Small intestine (tissue), 7 donors: ENCODE measurements at regions not wholly inside any gene's neighbourhood (a gene's known extent, or its start where the extent isn't known, plus 50 kb on each side); places are given as distances from the start of the nearest gene placed in this dataset.

Experiments used
- DNase-seq, 2 donors: peaks; one replicate each; pipeline versions ENCODE4 v3.0.0 to v3.0.0-alpha.2; 2013
- FAIRE-seq: peaks from 2 replicates; lab custom pipeline; 2012; peaks lifted over from hg19 to GRCh38; lab: Jason Lieb, UNC
- H3K27ac ChIP-seq, 3 donors: one replicate each; pipeline ENCODE4 v1.5.1; 2013; ENCODE audit warnings: low read length in 2 of 3, mild to moderate bottlenecking in 2 of 3, control low read depth in 1 of 3, inconsistent platforms in 1 of 3, low read depth in 1 of 3, moderate library complexity in 1 of 3
- H3K27me3 ChIP-seq, 3 donors: one replicate each; pipeline ENCODE4 v1.6.1; 2013; ENCODE audit warnings: low read length in 3 of 3, inconsistent platforms in 1 of 3; ENCODE audit not compliant: control insufficient read depth in 3 of 3, insufficient read depth in 3 of 3
- H3K36me3 ChIP-seq, 3 donors: one replicate each; pipeline ENCODE4 v1.6.1; 2013; ENCODE audit warnings: low read length in 3 of 3, inconsistent platforms in 1 of 3, low read depth in 1 of 3, mild to moderate bottlenecking in 1 of 3, moderate library complexity in 1 of 3; ENCODE audit not compliant: control insufficient read depth in 3 of 3, insufficient read depth in 2 of 3
- H3K4me1 ChIP-seq, 3 donors: one replicate each; pipeline ENCODE4 v1.6.1; 2013; ENCODE audit warnings: low read length in 2 of 3, inconsistent platforms in 1 of 3, low read depth in 1 of 3, mild to moderate bottlenecking in 1 of 3, moderate library complexity in 1 of 3; ENCODE audit not compliant: control insufficient read depth in 3 of 3, insufficient read depth in 2 of 3
- H3K4me3 ChIP-seq, 3 donors: one replicate each; pipeline ENCODE4 v1.5.1; 2013; ENCODE audit warnings: low read length in 3 of 3, control low read depth in 1 of 3, inconsistent platforms in 1 of 3, low read depth in 1 of 3, mild to moderate bottlenecking in 1 of 3, moderate library complexity in 1 of 3
- H3K9me3 ChIP-seq, 2 donors: one replicate each; pipeline ENCODE4 v1.6.1; 2013; ENCODE audit warnings: low read depth in 1 of 2, low read length in 1 of 2; ENCODE audit not compliant: control insufficient read depth in 2 of 2, insufficient read depth in 1 of 2
- WGBS, 3 donors: extraction: QIAGEN DNeasy Blood & Tissue Kit; methylation state at CpG; one replicate each; pipeline ENCODE4 v1.1.7; 2013; 5-methylcytosine and 5-hydroxymethylcytosine counted together
- donor health status: healthy with polysubstance abuse.
- donor health status: control.
- donor health status: control.
- donor health status: Bipolar disorder and iron deficiency.
- donor health status: healthy.

GRCh38 chr13:97751477-97751876, 202.0 kb upstream of the IPO5 start:
- Histone ChIP-seq H3K4me1 (no peaks in the 10 kb centered on the region), H3K27me3 (no peaks in the 10 kb centered on the region), H3K9me3 (peaks cover 0 to 5% of the 10 kb centered on the region in 2 donors), H3K36me3 (no peaks in the 10 kb centered on the region), H3K4me3 (no peak overlapping the region), H3K27ac (no peak overlapping the region)
- no peak for DNase-seq
- FAIRE-seq, result no peak

DNA sequence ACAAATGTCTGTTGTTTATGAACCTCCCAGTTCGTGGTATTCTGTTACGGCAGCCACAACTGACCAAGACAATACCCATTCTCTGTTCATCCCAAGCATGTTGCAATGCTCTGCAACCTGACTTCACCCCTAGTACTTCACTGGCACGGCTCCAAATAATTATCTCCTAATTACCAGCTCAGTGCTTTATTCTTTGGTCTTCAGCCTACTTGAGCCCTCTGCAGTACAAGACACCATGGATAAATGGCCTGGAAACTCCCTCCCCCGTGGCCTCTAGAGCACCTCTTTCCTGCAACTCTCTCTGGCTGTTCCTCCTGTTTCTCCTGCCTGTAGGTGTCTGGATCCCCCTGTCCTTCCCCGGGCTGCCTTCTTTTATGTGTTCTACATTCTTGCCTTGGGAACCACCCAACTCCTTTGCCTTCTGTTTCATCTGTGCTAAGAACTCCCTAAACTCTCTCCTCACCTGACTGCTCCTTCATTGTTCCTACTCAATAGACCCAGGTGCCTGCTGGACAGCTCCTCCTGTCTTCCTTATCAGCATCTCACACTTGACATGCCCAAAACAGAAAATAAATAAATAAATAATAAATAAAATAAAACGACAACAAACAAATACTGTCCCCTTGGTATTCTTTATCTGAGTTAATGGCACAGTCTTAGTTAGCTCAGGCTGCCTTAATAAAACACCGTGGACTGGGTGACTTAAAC, 200.4 kb upstream of the IPO5 start:
- no peak overlapping the region for H3K27ac ChIP-seq
- no peak for DNase-seq
- no peaks in the 10 kb centered on the region for H3K36me3 ChIP-seq
- H3K4me3 ChIP-seq, result no peak overlapping the region
- 45 to 74% (median 55%) methylated on average over 7 of the region's 7 CpGs for WGBS, 3 donors
- H3K4me1 ChIP-seq, result no peaks in the 10 kb centered on the region
- no peaks in the 10 kb centered on the region for H3K27me3 ChIP-seq
- no peak for FAIRE-seq
- peaks cover 0 to 5% of the 10 kb centered on the region in 2 donors for H3K9me3 ChIP-seq

GRCh38 chr13:97753942-97754670, 199.4 kb upstream of the IPO5 start:
- no peak for FAIRE-seq

GRCh38 chr13:97757807-97758206, 195.7 kb upstream of the IPO5 start:
- DNase-seq, result no peak
- 71 to 84% (median 72%) methylated on average over 4 of the region's 4 CpGs for WGBS, 3 donors
- Histone ChIP-seq H3K9me3 (no peaks in the 10 kb centered on the region), H3K27ac (no peak overlapping the region), H3K4me1 (no peaks in the 10 kb centered on the region), H3K27me3 (no peaks in the 10 kb centered on the region), H3K36me3 (no peaks in the 10 kb centered on the region), H3K4me3 (no peak overlapping the region)
- no peak for FAIRE-seq

More at GRCh38 chr13:97753942-97754670, 199.4 kb upstream of the IPO5 start:
- Histone ChIP-seq H3K36me3 (no peaks in the 10 kb centered on the region), H3K9me3 (peaks cover 0 to 5% of the 10 kb centered on the region in 2 donors), H3K27me3 (no peaks in the 10 kb centered on the region), H3K4me3 (no peak overlapping the region), H3K27ac (no peak overlapping the region), H3K4me1 (no peaks in the 10 kb centered on the region)
- WGBS, 3 donors, result 79 to 84% (median 81%) methylated on average over 5 of the region's 5 CpGs
- no peak for DNase-seq

DNA sequence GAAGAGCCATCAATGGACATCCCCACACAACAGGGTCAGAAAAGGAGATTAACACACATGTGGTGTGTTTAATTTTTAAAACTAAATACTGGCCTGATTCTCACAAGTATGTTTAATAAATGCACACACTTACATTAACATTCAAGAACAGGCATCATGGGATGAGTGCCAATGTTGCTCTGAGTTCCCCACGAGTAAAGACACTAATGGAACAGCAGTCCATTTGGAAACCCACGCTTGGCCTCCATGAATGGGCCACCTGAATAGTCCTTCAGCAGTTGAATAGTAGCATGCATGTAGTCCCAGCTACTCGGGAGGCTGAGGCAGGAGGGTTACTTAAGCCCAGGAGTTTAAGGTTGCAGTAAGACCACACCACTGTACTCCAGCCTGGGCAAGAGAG, 195.2 kb upstream of the IPO5 start:
- H3K27me3 ChIP-seq, result no peaks in the 10 kb centered on the region
- 41 to 52% (median 47%) methylated on average over 3 of the region's 3 CpGs for WGBS, 3 donors
- H3K4me1 ChIP-seq, result no peaks in the 10 kb centered on the region
- H3K27ac ChIP-seq, result no peak overlapping the region
- DNase-seq, result no peak
- no peaks in the 10 kb centered on the region for H3K9me3 ChIP-seq
- no peaks in the 10 kb centered on the region for H3K36me3 ChIP-seq
- no peak for FAIRE-seq
- no peak overlapping the region for H3K4me3 ChIP-seq

GRCh38 chr13:97761796-97762540, 191.5 kb upstream of the IPO5 start:
- no peak overlapping the region for H3K27ac ChIP-seq
- no peaks in the 10 kb centered on the region for H3K27me3 ChIP-seq
- no peak overlapping the region for H3K4me3 ChIP-seq
- no peak for FAIRE-seq
- WGBS, 3 donors, result 43 to 65% (median 54%) methylated on average over 3 of the region's 3 CpGs
- no peaks in the 10 kb centered on the region for H3K4me1 ChIP-seq
- DNase-seq, result no peak
- H3K9me3 ChIP-seq, result no peaks in the 10 kb centered on the region
- H3K36me3 ChIP-seq, result no peaks in the 10 kb centered on the region

DNA sequence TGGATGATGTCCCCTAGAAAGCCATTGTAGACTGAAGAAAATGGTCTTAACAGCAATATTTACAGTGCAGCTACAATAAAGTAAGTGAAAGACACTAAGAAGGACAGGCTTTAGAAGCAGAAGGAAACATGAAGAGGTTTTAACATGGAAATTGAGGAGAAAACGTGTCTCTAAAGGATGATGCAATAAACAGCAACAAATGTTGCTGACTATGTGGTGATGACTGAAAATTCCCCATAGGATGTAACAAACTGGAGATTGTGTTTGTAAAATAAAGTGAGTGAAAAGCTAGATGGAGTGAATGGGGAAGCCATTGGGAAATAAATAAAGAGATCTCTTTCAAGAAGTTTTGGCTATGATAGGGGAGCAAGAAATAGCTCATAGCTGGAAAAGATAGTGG, 186.7 kb upstream of the IPO5 start:
- peaks cover 0 to 1% of the 10 kb centered on the region in 2 donors for H3K9me3 ChIP-seq
- H3K27me3 ChIP-seq, result no peaks in the 10 kb centered on the region
- DNase-seq, result no peak
- no peaks in the 10 kb centered on the region for H3K36me3 ChIP-seq
- no peak overlapping the region for H3K27ac ChIP-seq
- no peaks in the 10 kb centered on the region for H3K4me1 ChIP-seq
- FAIRE-seq, result no peak
- 42 to 71% (median 48%) methylated on average over 1 of the region's 1 CpG for WGBS, 3 donors
- H3K4me3 ChIP-seq, result no peak overlapping the region

DNA sequence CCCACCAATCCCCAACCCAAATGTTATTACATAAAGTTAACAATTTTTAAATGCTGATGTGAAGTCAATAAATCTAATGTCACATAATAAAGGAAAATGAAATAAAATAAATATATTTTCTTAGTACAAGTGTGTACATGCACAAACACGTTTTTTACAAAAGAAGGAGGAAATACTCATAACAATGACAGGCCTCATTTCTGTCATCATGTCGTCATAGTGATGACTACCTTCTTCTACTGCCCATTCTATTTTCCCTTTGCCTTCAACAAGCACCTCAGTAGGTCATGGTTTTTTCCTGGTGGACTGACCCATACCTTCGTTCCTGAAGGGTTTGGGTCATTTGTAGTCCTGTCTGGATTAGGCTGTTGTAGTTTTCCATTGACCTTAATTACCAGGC, 185.3 kb upstream of the IPO5 start:
- WGBS, 3 donors, result 53 to 67% (median 57%) methylated on average over 3 of the region's 3 CpGs
- no peaks in the 10 kb centered on the region for H3K27me3 ChIP-seq
- DNase-seq (no peak), FAIRE-seq (no peak)
- H3K27ac ChIP-seq, result no peak overlapping the region
- no peaks in the 10 kb centered on the region for H3K4me1 ChIP-seq
- H3K4me3 ChIP-seq, result no peak overlapping the region
- peaks cover 0 to 1% of the 10 kb centered on the region in 2 donors for H3K9me3 ChIP-seq
- no peaks in the 10 kb centered on the region for H3K36me3 ChIP-seq
